DOHH2 (cell line): ENCODE measurements at regions not wholly inside any gene's neighbourhood (a gene's known extent, or its start where the extent isn't known, plus 50 kb on each side); places are given as distances from the start of the nearest gene placed in this dataset.
"Not testable (repeated sequence)": the region's sequence is repeated elsewhere in the genome, so short reads cannot be mapped to it uniquely, and the experiment has no call there.

Source experiments
- H3F3A ChIP-seq: fragments of 200-600 bp; sonication (generic), shearing (Covaris generic); 2 replicates; pipeline ENCODE4 v1.6.0; 2016; ENCODE audit warnings: antibody characterized with exemption, mild to moderate bottlenecking; ENCODE audit not compliant: control insufficient read depth, insufficient read depth
- H3K27ac ChIP-seq: fragments of 200-600 bp; sonication (generic); 2 replicates; pipeline ENCODE4 v1.5.1; 2014; ENCODE audit warnings: low read depth, mild to moderate bottlenecking, low read length, moderate library complexity
- H3K27me3 ChIP-seq: fragments of 200-600 bp; sonication (generic); 2 replicates; pipeline ENCODE4 v1.6.1; 2014; ENCODE audit warnings: mild to moderate bottlenecking, low read length, mixed read lengths; ENCODE audit not compliant: control insufficient read depth
- H3K36me3 ChIP-seq: fragments of 200-600 bp; sonication (generic); 2 replicates; pipeline ENCODE4 v1.6.1; 2014; ENCODE audit warnings: mild to moderate bottlenecking, low read length, moderate library complexity, mixed read lengths; ENCODE audit not compliant: control insufficient read depth
- H3K4me1 ChIP-seq: fragments of 200-600 bp; sonication (generic); 2 replicates; pipeline ENCODE4 v1.6.1; 2014; ENCODE audit warnings: mild to moderate bottlenecking, low read length, mixed read lengths; ENCODE audit not compliant: control insufficient read depth
- H3K4me2 ChIP-seq: fragments of 200-600 bp; sonication (generic); 2 replicates; pipeline ENCODE4 v1.6.0; 2014; ENCODE audit warnings: mild to moderate bottlenecking, low read length, moderate library complexity
- H3K4me3 ChIP-seq: fragments of 200-600 bp; sonication (generic); 2 replicates; pipeline ENCODE4 v1.5.1; 2014; ENCODE audit warnings: mild to moderate bottlenecking, low read length, mixed read lengths
- H3K79me2 ChIP-seq: fragments of 200-600 bp; sonication (generic); 2 replicates; pipeline ENCODE4 v1.6.1; 2014; ENCODE audit warnings: mild to moderate bottlenecking, low read length, mixed read lengths; ENCODE audit not compliant: control insufficient read depth
- H3K9me2 ChIP-seq: fragments of 200-600 bp; sonication (generic); replicated peaks from 2 replicates; pipeline ENCODE4 v1.6.1; 2014; ENCODE audit warnings: mild to moderate bottlenecking, low read length, mixed read lengths; ENCODE audit not compliant: control insufficient read depth
- H3K9me3 ChIP-seq: fragments of 200-600 bp; sonication (generic); 2 replicates; pipeline ENCODE4 v1.6.1; 2014; ENCODE audit warnings: antibody characterized with exemption, low read length, mixed read lengths; ENCODE audit not compliant: control insufficient read depth, insufficient read depth
- H4K20me1 ChIP-seq: fragments of 200-600 bp; sonication (generic); 2 replicates; pipeline ENCODE4 v1.6.0; 2014; ENCODE audit warnings: low read depth, mild to moderate bottlenecking, antibody characterized with exemption, low read length, moderate library complexity; ENCODE audit not compliant: control insufficient read depth, insufficient read depth
- EZH2phosphoT487 ChIP-seq: fragments of 200-600 bp; sonication (generic); IDR thresholded peaks from 2 replicates; pipeline ENCODE4 v1.6.1; 2017; ENCODE audit warnings: borderline replicate concordance, mild to moderate bottlenecking, antibody characterized with exemption, low read length, moderate library complexity, mixed read lengths
- TF ChIP-seq, protein P1 (sequence below): fragments of 200-600 bp; sonication (generic); IDR thresholded peaks from one replicate; pipeline ENCODE4 v1.5.1; 2014; ENCODE audit warnings: antibody characterized with exemption, mild to moderate bottlenecking, low read depth, low read length; ENCODE audit not compliant: poor library complexity, severe bottlenecking

DNA sequence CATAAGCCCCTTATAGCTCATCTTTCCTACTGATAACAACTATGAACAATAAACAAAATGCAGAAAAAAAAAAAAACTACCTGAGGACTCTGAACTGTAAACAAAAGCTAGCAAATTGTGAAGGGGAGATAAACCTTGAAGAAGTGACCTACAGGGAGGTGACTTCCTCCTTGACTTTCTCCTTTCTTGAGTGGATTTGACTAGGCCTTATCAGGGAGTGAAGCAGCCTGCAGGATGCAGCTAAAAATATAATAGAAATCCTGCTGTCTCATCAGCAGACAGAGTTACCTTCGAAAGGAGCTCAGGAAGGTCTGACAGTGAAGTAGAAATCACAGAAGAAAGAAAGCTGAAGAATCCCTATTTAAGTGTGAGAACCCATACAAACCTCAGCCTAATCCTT lies 322.0 kb upstream of the HTR1E start:
- no peaks in the 10 kb centered on the region for H3K36me3 ChIP-seq
- H3F3A ChIP-seq: no peaks in the 10 kb centered on the region
- H3K27ac ChIP-seq: no peak overlapping the region
- no peaks in the 10 kb centered on the region for H3K27me3 ChIP-seq
- H3K4me3 ChIP-seq: no peak overlapping the region
- H3K9me2 ChIP-seq: no peaks in the 10 kb centered on the region
- no peaks in the 10 kb centered on the region for H3K79me2 ChIP-seq
- no peak overlapping the region for H3K4me2 ChIP-seq
- TF ChIP-seq, protein P1, sequence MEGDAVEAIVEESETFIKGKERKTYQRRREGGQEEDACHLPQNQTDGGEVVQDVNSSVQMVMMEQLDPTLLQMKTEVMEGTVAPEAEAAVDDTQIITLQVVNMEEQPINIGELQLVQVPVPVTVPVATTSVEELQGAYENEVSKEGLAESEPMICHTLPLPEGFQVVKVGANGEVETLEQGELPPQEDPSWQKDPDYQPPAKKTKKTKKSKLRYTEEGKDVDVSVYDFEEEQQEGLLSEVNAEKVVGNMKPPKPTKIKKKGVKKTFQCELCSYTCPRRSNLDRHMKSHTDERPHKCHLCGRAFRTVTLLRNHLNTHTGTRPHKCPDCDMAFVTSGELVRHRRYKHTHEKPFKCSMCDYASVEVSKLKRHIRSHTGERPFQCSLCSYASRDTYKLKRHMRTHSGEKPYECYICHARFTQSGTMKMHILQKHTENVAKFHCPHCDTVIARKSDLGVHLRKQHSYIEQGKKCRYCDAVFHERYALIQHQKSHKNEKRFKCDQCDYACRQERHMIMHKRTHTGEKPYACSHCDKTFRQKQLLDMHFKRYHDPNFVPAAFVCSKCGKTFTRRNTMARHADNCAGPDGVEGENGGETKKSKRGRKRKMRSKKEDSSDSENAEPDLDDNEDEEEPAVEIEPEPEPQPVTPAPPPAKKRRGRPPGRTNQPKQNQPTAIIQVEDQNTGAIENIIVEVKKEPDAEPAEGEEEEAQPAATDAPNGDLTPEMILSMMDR: no peak
- no peak for TF ChIP-seq EZH2phosphoT487
- no peaks in the 10 kb centered on the region for H3K4me1 ChIP-seq
- no peaks in the 10 kb centered on the region for H4K20me1 ChIP-seq
- no peaks in the 10 kb centered on the region for H3K9me3 ChIP-seq

DNA sequence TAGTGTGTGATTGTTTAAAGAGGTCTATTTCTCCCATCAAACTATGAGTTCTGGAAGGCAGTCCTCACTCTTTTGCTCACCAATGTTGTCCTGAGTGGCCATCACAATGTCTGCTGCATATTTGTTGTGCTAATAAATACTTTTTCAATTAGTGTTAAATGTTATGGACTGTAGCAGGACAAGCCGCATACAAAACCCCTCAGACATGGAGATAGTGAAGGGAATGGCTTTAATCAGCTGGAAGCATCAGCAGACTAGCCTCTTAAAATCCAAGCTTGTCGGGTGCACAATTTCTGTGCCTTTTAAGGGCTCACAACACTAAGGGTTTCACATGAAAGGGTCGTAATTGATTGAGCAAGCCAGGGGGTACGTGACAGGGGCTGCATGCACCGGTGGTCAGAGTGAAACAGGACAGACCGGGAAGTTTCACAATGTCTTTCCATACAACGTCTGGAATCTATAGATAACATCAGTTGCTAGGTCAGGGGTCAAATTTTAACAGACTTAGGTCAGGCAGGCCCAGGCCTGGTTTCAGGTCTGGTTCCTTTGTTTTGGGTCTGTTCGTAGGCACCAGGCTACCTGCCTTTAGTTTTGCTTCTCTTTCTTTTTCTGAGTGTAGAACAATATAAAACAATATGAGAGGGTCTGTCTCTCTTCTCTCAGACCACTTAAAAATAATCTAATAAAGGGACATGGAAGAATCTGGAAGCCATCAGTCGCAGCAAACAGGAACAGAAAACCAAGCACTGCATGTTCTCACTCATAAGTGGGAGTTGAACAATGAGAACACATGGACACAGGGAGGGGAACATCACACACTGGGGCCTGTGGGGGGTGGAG lies 327.6 kb upstream of the HTR1E start:
- TF ChIP-seq, protein P1: no peak
- no peak for TF ChIP-seq EZH2phosphoT487
- Histone ChIP-seq H3K9me2 (no peaks in the 10 kb centered on the region), H3K27ac (no peak overlapping the region), H3K4me1 (no peaks in the 10 kb centered on the region), H4K20me1 (no peaks in the 10 kb centered on the region), H3K9me3 (no peaks in the 10 kb centered on the region), H3K36me3 (no peaks in the 10 kb centered on the region), H3K4me3 (no peak overlapping the region), H3K4me2 (no peak overlapping the region), H3K79me2 (no peaks in the 10 kb centered on the region), H3F3A (no peaks in the 10 kb centered on the region), H3K27me3 (no peaks in the 10 kb centered on the region)

DNA sequence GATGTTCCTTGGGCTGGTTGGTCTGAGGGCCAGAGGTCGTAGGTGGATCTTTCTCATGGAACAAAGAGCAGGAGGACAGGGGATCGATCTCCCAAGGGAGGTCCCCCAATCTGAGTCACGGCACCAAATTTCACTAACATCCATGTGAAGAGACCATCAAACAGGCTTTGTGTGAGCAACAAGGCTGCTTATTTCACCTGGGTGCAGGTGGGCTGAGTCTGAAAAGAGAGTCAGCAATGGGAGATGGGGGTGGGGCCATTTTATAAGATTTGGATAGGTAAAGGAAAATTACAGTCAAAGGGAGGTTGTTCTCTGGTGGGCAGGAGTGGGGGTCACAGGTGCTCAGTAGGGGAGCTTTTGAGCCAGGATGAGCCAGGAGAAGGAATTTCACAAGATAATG lies 334.0 kb upstream of the HTR1E start:
- not testable (repeated sequence) for H3F3A ChIP-seq, H3K27ac ChIP-seq, H3K27me3 ChIP-seq, H3K4me1 ChIP-seq, H3K9me3 ChIP-seq, H4K20me1 ChIP-seq, H3K79me2 ChIP-seq, H3K36me3 ChIP-seq, H3K9me2 ChIP-seq, H3K4me3 ChIP-seq, H3K4me2 ChIP-seq

DNA sequence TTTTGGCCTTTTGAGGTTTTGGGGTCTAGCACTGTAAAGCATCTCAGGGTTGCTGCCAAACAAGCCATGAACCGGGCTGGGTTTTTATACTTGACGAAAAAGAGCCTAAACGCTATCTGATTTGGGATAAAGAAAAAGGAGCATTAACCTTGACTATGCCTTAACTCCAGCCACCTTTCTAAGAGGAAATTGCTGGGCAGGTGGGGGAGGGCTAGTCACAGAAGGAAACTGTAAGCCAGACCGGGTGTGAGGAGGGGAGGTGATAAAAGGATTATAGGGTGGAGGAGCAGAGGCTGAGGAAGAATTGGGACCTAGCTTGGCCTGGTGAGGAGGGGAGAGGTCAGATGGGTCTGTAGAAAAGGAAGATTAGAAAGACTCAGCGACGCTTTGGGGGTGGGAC lies 335.2 kb upstream of the HTR1E start:
- H3F3A ChIP-seq, H3K4me2 ChIP-seq, H3K9me2 ChIP-seq, H3K79me2 ChIP-seq, H3K9me3 ChIP-seq, H3K4me1 ChIP-seq, H3K4me3 ChIP-seq, H4K20me1 ChIP-seq, H3K27ac ChIP-seq, H3K27me3 ChIP-seq, H3K36me3 ChIP-seq: not testable (repeated sequence)

DNA sequence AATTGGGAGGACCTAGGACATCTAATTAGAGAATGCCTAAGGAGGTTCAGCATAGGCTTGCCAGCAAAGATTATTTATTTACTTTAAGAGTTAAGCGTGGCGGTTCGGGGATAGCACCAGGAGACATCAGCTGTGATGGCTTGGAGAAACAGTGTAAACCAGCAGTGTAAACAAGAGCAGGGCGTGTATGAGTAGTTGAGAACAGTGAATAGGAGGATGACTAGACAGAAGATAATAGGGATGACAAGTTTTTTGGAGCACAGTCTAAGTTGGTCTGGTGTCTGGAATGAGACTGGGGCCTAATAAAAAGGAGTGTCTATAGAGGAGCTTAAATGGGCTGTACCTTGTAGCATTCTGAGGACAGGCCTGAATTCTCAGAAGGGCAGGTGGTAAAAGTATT lies 338.4 kb upstream of the HTR1E start:
- H3K36me3 ChIP-seq, H3K4me3 ChIP-seq, H3K27ac ChIP-seq, H3K27me3 ChIP-seq, H3K79me2 ChIP-seq, H4K20me1 ChIP-seq, H3K9me2 ChIP-seq, H3K9me3 ChIP-seq, H3K4me2 ChIP-seq, H3K4me1 ChIP-seq, H3F3A ChIP-seq: not testable (repeated sequence)
